Astrocyte (in vitro differentiated cells and primary cell): ENCODE measurements at regions not wholly inside any gene's neighbourhood (a gene's known extent, or its start where the extent isn't known, plus 50 kb on each side); places are given as distances from the start of the nearest gene placed in this dataset.

ENCODE experiments used
- CTCF ChIP-seq: IDR thresholded peaks from 2 replicates; pipeline ENCODE4 v1.5.1; 2011; ENCODE audit warnings: low read depth, mild to moderate bottlenecking, inconsistent platforms, low read length, moderate library complexity; ENCODE audit not compliant: insufficient read depth
- EZH2 ChIP-seq: IDR thresholded peaks from 2 replicates; pipeline ENCODE4 v1.6.1; 2012; ENCODE audit warnings: mild to moderate bottlenecking, low read length, inconsistent platforms; ENCODE audit not compliant: insufficient read depth

- no peak for TF ChIP-seq EZH2
- TF ChIP-seq CTCF, result no peak
Measured at GRCh38 chrY:7979770-7980169, 1068.2 kb upstream of the AMELY start.
